GM12872 (cell line): ENCODE measurements at regions not wholly inside any gene's neighbourhood (a gene's known extent, or its start where the extent isn't known, plus 50 kb on each side); places are given as distances from the start of the nearest gene placed in this dataset.

Experiments used
- CTCF ChIP-seq: IDR thresholded peaks from 3 replicates; pipeline ENCODE4 v1.5.1; 2011; ENCODE audit warnings: low read depth, mild to moderate bottlenecking, low read length, moderate library complexity; ENCODE audit not compliant: insufficient read depth

GRCh38 chr2:129478902-129479517 is 500.5 kb upstream of the RAB6C start:
- TF ChIP-seq CTCF, result no peak

- no peak for TF ChIP-seq CTCF
These were observed 499.6 kb upstream of the RAB6C start for GRCh38 chr2:129479892-129480291.

GRCh38 chr2:129480790-129481189 is 498.7 kb upstream of the RAB6C start:
- no peak for TF ChIP-seq CTCF

GRCh38 chr2:129481306-129482219 is 497.9 kb upstream of the RAB6C start:
- no peak for TF ChIP-seq CTCF

GRCh38 chr2:129482626-129483025 is 496.8 kb upstream of the RAB6C start:
- no peak for TF ChIP-seq CTCF

- TF ChIP-seq CTCF, result no peak
These were observed 496.1 kb upstream of the RAB6C start for GRCh38 chr2:129483366-129483765.

- no peak for TF ChIP-seq CTCF
These were observed 494.2 kb upstream of the RAB6C start for GRCh38 chr2:129484999-129485897.
